ENCODE measurements at regions not wholly inside any gene's neighbourhood (a gene's known extent, or its start where the extent isn't known, plus 50 kb on each side); places are given as distances from the start of the nearest gene placed in this dataset.
"Not testable (repeated sequence)": the region's sequence is repeated elsewhere in the genome, so short reads cannot be mapped to it uniquely, and the experiment has no call there.

- DNase-seq (ENCODE audit: low spot score), result no peak
These were observed 138.9 kb downstream of the TMCO5A start for GRCh38 chr15:38073178-38073946.

DNA sequence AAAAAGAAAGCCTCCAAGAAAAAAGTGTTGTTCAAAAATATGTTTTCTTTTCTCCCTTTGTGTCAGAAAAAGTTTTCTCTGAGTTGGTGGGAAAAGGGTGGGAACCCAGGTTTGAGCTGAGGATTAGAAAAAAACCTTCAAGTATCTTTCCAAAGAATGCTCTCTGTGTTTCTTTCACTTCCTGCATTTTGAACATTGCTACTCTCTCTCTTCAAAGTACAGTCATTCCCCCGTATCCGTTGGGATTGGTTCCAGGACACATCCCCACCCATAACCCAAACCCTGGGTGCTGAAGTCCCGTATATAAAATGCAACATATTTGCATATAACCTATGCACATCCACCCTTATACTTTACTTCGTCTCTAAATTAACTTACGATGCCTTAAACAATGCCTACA, 139.6 kb downstream of the TMCO5A start:
- DNase-seq (ENCODE audit: low spot score), result no peak

- no peak for DNase-seq (ENCODE audit: low spot score)
These were observed 141.0 kb downstream of the TMCO5A start for GRCh38 chr15:38075466-38075865.

DNA sequence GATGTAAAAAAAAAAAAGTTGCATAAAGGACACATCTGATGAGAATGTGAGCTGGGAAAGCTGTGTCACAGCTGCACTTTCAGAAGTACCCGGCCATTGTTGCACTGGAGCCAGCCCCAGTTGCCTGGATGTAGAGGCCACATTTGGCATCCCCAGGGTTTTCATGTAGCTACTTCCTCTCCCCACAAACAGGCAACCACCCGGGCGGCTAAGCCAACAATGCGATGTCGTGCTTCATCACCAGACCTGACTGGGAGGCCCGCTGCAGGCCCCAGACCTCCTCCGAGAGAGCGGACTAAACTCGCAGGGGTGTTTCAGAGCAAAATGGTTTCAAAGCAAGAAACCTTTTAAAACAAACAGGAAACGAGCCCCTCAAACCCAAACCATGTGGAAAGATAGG, 142.3 kb downstream of the TMCO5A start:
- DNase-seq (ENCODE audit: low spot score), result no peak

- DNase-seq (ENCODE audit: low spot score), result no peak
These were observed 144.8 kb downstream of the TMCO5A start for GRCh38 chr15:38079236-38079635.

DNA sequence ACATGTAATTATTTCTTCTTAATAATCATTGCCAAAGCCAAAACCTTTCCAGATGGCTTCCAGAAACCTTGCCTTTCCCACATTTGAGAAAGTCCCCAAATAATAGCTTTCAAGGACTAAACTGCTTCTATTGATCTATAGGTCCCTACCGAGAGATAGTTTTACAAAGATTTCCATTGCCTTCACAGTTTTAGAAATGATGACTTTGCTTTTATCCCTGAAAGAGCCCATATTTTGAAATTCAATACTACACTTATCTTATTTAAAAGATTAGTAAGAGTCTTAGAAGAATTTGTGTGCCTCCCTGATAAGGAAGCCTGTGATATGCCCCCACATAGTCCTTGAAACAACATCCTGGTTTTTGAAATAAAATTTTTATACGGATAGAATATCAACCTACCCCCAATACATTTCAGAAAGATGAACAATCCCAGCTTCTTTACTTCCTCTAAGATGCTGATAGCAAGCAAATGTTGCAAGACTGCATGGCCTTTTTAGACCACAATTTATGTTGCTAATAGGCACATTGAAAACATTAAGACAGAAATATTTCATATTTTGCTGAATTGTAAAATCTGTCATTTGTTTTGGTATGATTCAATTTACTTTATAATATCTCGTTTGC, 146.3 kb downstream of the TMCO5A start:
- no peak for DNase-seq (ENCODE audit: low spot score)

GRCh38 chr15:38084289-38084688, 149.8 kb downstream of the TMCO5A start:
- DNase-seq (ENCODE audit: low spot score), result no peak

DNA sequence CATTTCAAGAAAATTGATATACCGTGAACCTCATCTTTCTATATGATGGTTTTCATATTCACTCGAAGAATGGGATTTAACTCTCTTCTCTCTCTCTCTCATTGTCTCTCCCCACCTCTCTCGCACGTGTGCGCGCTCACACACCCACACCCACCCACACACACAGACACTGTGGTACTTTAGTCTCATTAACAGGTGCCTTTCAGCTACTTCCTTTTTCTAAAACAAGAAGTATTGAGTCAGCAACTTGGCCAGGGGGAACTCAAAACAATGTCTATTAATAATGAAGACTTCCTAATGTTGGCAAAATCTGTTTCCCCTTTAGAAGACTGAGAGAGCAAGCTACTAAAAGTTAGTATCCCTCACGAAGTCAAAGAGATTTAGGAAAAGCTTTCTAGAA, 150.7 kb downstream of the TMCO5A start:
- no peak for DNase-seq (ENCODE audit: low spot score)

DNA sequence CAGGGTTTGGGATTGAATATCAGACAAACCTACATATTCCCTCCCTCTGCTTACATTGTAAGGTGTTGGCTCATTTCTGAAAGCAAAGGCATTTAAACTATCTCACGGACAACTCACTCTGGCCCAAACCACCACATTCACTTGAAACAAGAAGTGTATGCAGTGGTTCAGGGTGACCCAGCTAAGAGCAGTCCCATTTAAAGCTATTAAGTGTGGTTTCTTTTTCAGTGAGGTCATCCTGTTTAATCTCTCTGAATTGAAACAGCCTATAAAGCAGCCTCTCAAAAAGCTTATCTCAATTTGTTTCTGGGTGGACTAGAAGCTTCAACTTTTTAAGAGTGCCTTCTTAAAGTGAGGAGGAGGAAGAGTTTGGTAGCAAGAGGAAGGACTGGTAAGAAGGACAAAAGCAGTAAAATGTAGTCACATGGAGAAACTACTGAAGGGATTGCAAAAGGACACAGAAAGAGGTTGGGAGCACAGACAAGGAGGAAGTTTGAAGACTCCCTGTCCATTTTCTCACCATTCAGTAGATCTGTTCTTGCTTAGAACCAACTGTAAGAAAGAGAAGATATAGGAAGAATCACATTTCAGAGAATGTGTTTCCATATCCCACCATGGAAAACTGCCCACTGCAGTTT, 151.6 kb downstream of the TMCO5A start:
- DNase-seq (ENCODE audit: low spot score), result peak; percentile 37

DNA sequence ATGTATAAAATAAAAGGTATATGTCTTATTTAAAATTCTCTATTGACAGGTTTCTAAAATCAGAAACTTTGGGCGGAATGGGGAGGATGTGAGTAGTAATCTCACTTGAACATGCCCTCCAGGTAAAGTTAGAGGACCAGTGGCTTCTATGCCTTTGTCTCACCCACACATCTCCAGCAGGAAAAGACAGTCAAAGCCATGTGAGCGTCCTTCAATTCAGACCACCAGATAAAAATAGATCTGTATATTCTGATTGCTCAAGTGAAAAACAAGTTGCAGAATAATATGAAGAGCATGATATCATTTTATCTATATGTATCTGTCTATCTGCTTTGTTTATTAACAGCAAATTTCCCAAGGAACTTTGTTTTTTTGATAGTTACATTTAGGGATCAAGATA, 152.2 kb downstream of the TMCO5A start:
- no peak for DNase-seq (ENCODE audit: low spot score)

DNA sequence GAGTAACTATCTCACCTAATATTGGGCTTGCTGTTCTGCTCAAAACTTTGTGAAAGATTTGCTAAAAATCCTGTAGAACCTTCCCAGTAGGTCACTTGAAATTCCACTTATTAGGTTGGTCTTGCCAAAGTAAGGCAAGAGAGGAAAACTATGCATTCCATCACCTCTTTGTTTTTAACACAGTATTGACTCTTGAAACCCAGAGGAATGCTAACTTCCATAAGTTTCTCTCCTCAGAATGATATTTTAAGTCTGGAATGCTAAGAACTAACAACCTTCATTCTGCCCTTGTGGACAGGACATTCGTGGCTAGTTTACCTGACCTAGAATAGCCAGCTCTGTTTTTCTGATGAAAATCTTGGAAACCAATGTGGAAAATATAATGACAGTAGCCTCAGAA, 154.5 kb downstream of the TMCO5A start:
- DNase-seq (ENCODE audit: low spot score), result no peak

DNA sequence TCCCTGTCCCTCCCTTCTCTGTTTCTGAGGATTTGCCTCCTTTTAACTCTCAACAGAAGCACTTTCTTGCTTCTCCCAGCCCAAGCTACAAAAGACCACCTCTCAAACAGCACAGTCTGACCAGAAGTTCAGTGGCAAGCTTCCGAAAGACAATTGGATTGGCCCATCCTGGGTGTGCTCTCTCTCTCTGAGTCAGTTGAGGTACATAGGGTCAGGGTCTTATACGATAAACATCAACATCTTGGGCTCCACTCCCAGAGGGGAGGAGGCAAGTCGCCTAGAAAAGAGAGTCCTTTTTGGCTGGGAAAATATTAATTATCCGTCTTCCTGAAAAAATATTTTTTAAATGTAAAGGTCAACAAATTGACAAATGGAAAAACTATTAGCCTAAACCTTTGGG, 155.8 kb downstream of the TMCO5A start:
- no peak for DNase-seq (ENCODE audit: low spot score)

- no peak for DNase-seq (ENCODE audit: low spot score)
These were observed 156.2 kb downstream of the TMCO5A start for GRCh38 chr15:38090678-38091077.

DNA sequence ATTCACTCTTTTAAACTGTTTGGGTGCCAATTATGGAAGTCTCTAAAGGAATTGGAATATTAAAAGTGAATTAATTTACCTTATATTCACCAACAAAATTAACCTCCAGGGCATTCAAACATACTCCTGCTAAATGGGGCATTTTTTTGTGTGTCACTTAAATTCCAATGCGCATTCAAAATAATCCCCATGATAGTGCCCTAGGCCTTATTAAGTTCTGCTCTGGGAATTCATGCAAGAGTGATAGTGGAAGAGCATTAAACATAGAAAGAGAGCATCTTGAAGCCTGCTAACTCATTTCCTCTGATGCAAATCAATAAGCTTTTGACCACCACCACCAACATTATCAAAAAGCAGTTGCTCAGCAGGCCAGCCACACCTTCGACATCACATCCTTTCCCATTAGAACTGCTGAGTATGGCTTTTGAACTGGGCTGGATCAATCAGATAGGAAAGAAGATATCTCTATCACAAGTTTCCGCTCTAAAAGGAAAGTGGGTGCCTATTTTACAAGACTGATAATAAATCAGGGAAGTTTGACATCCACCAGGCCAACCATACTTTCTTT, 156.7 kb downstream of the TMCO5A start:
- no peak for DNase-seq (ENCODE audit: low spot score)

GRCh38 chr15:38093931-38094330, 158.7 kb upstream of the SPRED1 start:
- no peak for DNase-seq (ENCODE audit: low spot score)

GRCh38 chr15:38102972-38103371, 149.7 kb upstream of the SPRED1 start:
- DNase-seq (ENCODE audit: low spot score), result no peak

DNA sequence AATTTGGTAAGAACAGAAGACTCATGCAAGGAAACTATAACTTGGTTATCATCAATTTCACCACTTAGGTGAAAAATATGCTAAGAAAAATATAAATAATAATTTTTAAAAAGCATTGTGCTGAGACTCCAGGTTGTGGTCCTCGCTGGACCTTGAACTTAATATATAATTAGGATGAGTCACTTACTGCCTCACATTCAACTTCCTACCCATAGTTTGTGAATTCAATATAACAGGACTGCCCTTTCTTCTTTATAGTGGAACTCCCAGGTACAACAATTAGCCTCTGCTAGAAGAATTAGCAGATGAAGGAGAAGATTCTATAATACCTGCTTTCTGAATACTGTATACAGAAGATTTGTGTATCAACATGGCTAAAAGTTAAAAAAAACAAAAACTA, 149.1 kb upstream of the SPRED1 start:
- no peak for DNase-seq (ENCODE audit: low spot score)

- DNase-seq (ENCODE audit: low spot score), result no peak
These were observed 141.6 kb upstream of the SPRED1 start for GRCh38 chr15:38111070-38111469.

DNA sequence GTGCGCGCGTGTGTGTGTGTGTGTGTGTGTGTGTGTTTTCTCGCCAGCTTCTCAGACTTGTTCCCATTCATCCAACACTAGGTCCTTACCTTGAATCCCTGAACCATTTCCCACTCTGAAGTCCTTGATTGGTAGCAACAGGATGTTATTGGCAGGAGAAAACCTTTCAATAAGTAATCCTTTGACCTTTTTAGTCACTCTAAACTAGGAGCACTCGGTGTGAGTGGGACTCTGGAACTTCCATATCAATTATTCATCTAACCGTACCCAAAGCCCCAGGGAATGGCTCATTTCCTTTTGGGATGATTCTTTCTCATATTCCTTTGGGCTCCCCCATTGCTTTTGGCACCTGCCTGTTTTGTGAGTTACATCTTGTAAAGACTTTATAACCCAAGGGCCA, 140.2 kb upstream of the SPRED1 start:
- no peak for DNase-seq (ENCODE audit: low spot score)

- no peak for DNase-seq (ENCODE audit: low spot score)
These were observed 137.5 kb upstream of the SPRED1 start for GRCh38 chr15:38115121-38115520.

DNA sequence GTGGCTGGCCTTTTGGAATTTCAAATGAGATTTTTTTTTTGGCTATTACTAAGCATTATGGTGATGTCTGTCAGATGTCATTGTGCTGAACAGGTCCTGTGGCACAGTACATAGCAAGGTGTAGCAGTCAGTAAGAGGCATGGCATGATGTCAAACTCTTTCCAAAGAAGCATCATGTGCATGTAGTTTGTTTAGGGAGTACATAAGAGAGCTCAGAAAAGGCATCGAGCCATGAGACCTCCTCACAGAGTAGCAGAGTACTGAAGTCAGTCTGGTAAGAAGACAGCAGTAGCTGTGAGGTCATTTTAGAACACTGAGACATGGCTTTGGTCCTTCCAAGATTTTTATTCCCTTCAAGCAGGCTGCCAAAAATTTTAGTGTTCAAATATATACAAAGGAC, 134.9 kb upstream of the SPRED1 start:
- no peak for DNase-seq (ENCODE audit: low spot score)

- not testable (repeated sequence) for DNase-seq (ENCODE audit: low spot score)
These were observed 132.8 kb upstream of the SPRED1 start for GRCh38 chr15:38119865-38120264.

DNA sequence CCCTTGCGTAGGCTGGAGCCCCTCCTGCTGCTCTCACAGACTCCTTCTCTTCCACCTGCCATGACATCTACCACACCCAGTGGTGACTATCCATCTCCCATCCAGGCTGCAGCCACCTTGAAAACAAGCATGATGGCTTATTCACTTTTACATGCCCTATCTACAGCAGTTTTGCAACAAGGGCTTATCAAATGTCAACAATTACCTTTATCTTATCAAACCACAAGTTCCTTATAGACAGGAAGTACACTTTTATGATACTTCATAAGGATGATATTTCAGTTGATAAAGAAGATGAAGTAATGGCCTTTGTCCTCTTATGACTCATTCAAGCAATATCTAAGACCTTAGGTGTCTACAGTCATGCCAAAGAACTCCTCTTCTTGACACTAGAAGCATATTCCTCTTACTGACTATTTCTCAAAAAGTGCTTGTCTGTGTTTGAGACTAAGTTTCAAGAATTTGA, 125.3 kb upstream of the SPRED1 start:
- no peak for DNase-seq (ENCODE audit: low spot score)
